GM23248 (cell line): ENCODE measurements at regions not wholly inside any gene's neighbourhood (a gene's known extent, or its start where the extent isn't known, plus 50 kb on each side); places are given as distances from the start of the nearest gene placed in this dataset.
A peak's percentile ranks its signal among the peaks of the same experiment; 100 is the strongest.

Experiments
- DNase-seq: peaks from one replicate; pipeline ENCODE4 v3.0.0-alpha.2; 2015
- H2AFZ ChIP-seq: fragments of 200-600 bp; sonication (generic); 2 replicates; pipeline ENCODE4 v1.6.1; 2016; ENCODE audit warnings: antibody characterized with exemption
- H3F3A ChIP-seq: fragments of 200-600 bp; sonication (generic); 2 replicates; pipeline ENCODE4 v1.6.1; 2016; ENCODE audit warnings: mild to moderate bottlenecking, antibody characterized with exemption, mixed run types; ENCODE audit not compliant: insufficient read depth
- H3K27ac ChIP-seq: fragments of 200-600 bp; sonication (generic); 2 replicates; pipeline ENCODE4 v1.5.1; 2016; ENCODE audit warnings: mild to moderate bottlenecking
- H3K27me3 ChIP-seq: fragments of 200-600 bp; sonication (generic); replicated peaks from 2 replicates; pipeline ENCODE4 v1.6.1; 2016; ENCODE audit warnings: mild to moderate bottlenecking; ENCODE audit not compliant: insufficient read depth
- H3K36me3 ChIP-seq: fragments of 200-600 bp; sonication (generic); 2 replicates; pipeline ENCODE4 v1.6.1; 2016; ENCODE audit warnings: low read depth, mild to moderate bottlenecking
- H3K4me1 ChIP-seq: fragments of 200-600 bp; sonication (generic); 2 replicates; pipeline ENCODE4 v1.6.1; 2016; ENCODE audit warnings: mild to moderate bottlenecking; ENCODE audit not compliant: insufficient read depth
- H3K4me2 ChIP-seq: fragments of 200-600 bp; sonication (generic); one replicate; pipeline ENCODE4 v1.6.1; 2016; ENCODE audit warnings: mild to moderate bottlenecking; ENCODE audit not compliant: unreplicated experiment
- H3K4me3 ChIP-seq: fragments of 200-600 bp; sonication (generic); 2 replicates; pipeline ENCODE4 v1.5.1; 2016; ENCODE audit warnings: mild to moderate bottlenecking
- H3K79me2 ChIP-seq: fragments of 200-600 bp; sonication (generic); 2 replicates; pipeline ENCODE4 v1.6.1; 2016; ENCODE audit warnings: mild to moderate bottlenecking; ENCODE audit not compliant: insufficient read depth
- H3K9ac ChIP-seq: fragments of 200-600 bp; sonication (generic); 2 replicates; pipeline ENCODE4 v1.6.1; 2016; ENCODE audit warnings: mild to moderate bottlenecking
- H3K9me2 ChIP-seq: fragments of 200-600 bp; sonication (generic); 2 replicates; pipeline ENCODE4 v1.6.1; 2016; ENCODE audit warnings: mixed run types, mild to moderate bottlenecking, moderate library complexity; ENCODE audit not compliant: insufficient read depth
- H3K9me3 ChIP-seq: fragments of 200-600 bp; sonication (generic); one replicate; pipeline ENCODE4 v1.6.1; 2017; ENCODE audit warnings: low read depth
- H4K20me1 ChIP-seq: fragments of 200-600 bp; sonication (generic); 2 replicates; pipeline ENCODE4 v1.6.0; 2016; ENCODE audit not compliant: insufficient read depth
- EZH2 ChIP-seq: fragments of 200-600 bp; sonication (generic); IDR thresholded peaks from 2 replicates; pipeline ENCODE4 v1.6.1; 2018; ENCODE audit warnings: antibody characterized with exemption, mild to moderate bottlenecking; ENCODE audit not compliant: insufficient read depth, poor library complexity, severe bottlenecking
- EZH2phosphoT487 ChIP-seq: fragments of 200-600 bp; sonication (generic); IDR thresholded peaks from 2 replicates; pipeline ENCODE4 v1.6.1; 2018; ENCODE audit warnings: antibody characterized with exemption, moderate library complexity, mild to moderate bottlenecking, low read depth; ENCODE audit not compliant: insufficient read depth
- WGBS, 2 experiments: methylation state at CpG; one replicate each; pipeline ENCODE4 v1.1.6; 2015 to 2017; ENCODE audit warnings: low lambda C conversion rate in 2 of 2, low coverage in 1 of 2; ENCODE audit errors: missing lambda C conversion rate in 2 of 2; 5-methylcytosine and 5-hydroxymethylcytosine counted together
- in situ Hi-C: fragments of 300-500 bp; cut with MboI; formaldehyde crosslinking; loops from 2 replicates; pipeline ENCODE4 v1.15.0; 2020

- H3K79me2 ChIP-seq = no peaks in the 10 kb centered on the region
- H3K27me3 ChIP-seq = no peaks in the 10 kb centered on the region
- 11 to 30% methylated on average over 3 of the region's 3 CpGs for WGBS, 2 experiments
- H3K4me1 ChIP-seq = no peaks in the 10 kb centered on the region
- no peaks in the 10 kb centered on the region for H3K9me3 ChIP-seq
- H3K9me2 ChIP-seq = no peaks in the 10 kb centered on the region
- H4K20me1 ChIP-seq = no peaks in the 10 kb centered on the region
- no peak for DNase-seq
- H3F3A ChIP-seq = no peaks in the 10 kb centered on the region
- no peak overlapping the region for H3K27ac ChIP-seq
- no peaks in the 10 kb centered on the region for H3K36me3 ChIP-seq
- H3K9ac ChIP-seq = no peak overlapping the region
- H3K4me3 ChIP-seq = no peak overlapping the region
- TF ChIP-seq EZH2 (no peak), EZH2phosphoT487 (no peak)
- in situ Hi-C loops = no loop called here
- H3K4me2 ChIP-seq = no peak overlapping the region
- no peak overlapping the region for H2AFZ ChIP-seq
Measured at GRCh38 chr1:193581341-193581740, 394.9 kb upstream of the B3GALT2 start.

GRCh38 chr1:193580419-193580818 is 394.0 kb upstream of the B3GALT2 start:
- Histone ChIP-seq H3K4me2 (no peak overlapping the region), H3K27ac (no peak overlapping the region), H3K36me3 (no peaks in the 10 kb centered on the region), H3F3A (no peaks in the 10 kb centered on the region), H3K27me3 (no peaks in the 10 kb centered on the region), H3K4me1 (no peaks in the 10 kb centered on the region), H3K4me3 (no peak overlapping the region), H3K79me2 (no peaks in the 10 kb centered on the region), H3K9ac (no peak overlapping the region), H2AFZ (no peak overlapping the region), H3K9me2 (no peaks in the 10 kb centered on the region), H3K9me3 (no peaks in the 10 kb centered on the region), H4K20me1 (no peaks in the 10 kb centered on the region)
- 34 to 37% methylated on average over 3 of the region's 3 CpGs for WGBS, 2 experiments
- no peak for TF ChIP-seq EZH2phosphoT487
- no peak for TF ChIP-seq EZH2
- no peak for DNase-seq
- in situ Hi-C loops = no loop called here

GRCh38 chr1:193579323-193579722 is 392.9 kb upstream of the B3GALT2 start:
- H3K27me3 ChIP-seq = no peaks in the 10 kb centered on the region
- no peak overlapping the region for H3K4me2 ChIP-seq
- H3K36me3 ChIP-seq = no peaks in the 10 kb centered on the region
- TF ChIP-seq EZH2phosphoT487 (no peak), EZH2 (no peak)
- no peaks in the 10 kb centered on the region for H4K20me1 ChIP-seq
- no peaks in the 10 kb centered on the region for H3K79me2 ChIP-seq
- no peaks in the 10 kb centered on the region for H3K4me1 ChIP-seq
- H3K9me3 ChIP-seq = no peaks in the 10 kb centered on the region
- H3K27ac ChIP-seq = no peak overlapping the region
- no peak overlapping the region for H3K4me3 ChIP-seq
- no peak overlapping the region for H2AFZ ChIP-seq
- no peaks in the 10 kb centered on the region for H3K9me2 ChIP-seq
- in situ Hi-C loops = no loop called here
- no peaks in the 10 kb centered on the region for H3F3A ChIP-seq
- WGBS, 2 experiments = 76 to 81% methylated on average over 1 of the region's 1 CpG
- no peak for DNase-seq
- H3K9ac ChIP-seq = no peak overlapping the region

GRCh38 chr1:193574913-193575312 is 388.5 kb upstream of the B3GALT2 start:
- in situ Hi-C loops = no loop called here
- H3F3A ChIP-seq = no peaks in the 10 kb centered on the region
- H3K9ac ChIP-seq = no peak overlapping the region

GRCh38 chr1:193569983-193570269 is 383.5 kb upstream of the B3GALT2 start:
- in situ Hi-C loops = no loop called here
- peaks cover 12% of the 10 kb centered on the region for H3K4me1 ChIP-seq
- no peaks in the 10 kb centered on the region for H3K36me3 ChIP-seq
- H3K4me3 ChIP-seq = peak overlapping the region; percentile 44; the same call in 1 of the 2 replicates
- peak overlapping the region; percentile 23 for H3K4me2 ChIP-seq
- H3K9me3 ChIP-seq = no peaks in the 10 kb centered on the region
- H3K27ac ChIP-seq = peak overlapping the region; percentile 36
- H2AFZ ChIP-seq = no peak overlapping the region
- TF ChIP-seq EZH2phosphoT487 (no peak), EZH2 (no peak)
- H3K9ac ChIP-seq = no peak overlapping the region; the same call in 1 of the 2 replicates
- H3F3A ChIP-seq = no peaks in the 10 kb centered on the region
- no peaks in the 10 kb centered on the region; the same call in 1 of the 2 replicates for H3K9me2 ChIP-seq
- no peaks in the 10 kb centered on the region for H3K79me2 ChIP-seq
- no peaks in the 10 kb centered on the region for H4K20me1 ChIP-seq
- no peaks in the 10 kb centered on the region for H3K27me3 ChIP-seq
- no peak for DNase-seq

More at GRCh38 chr1:193574913-193575312, 388.5 kb upstream of the B3GALT2 start:
- Histone ChIP-seq H3K4me1 (peaks cover 3% of the 10 kb centered on the region; the same call in 1 of the 2 replicates), H3K27ac (no peak overlapping the region), H3K27me3 (no peaks in the 10 kb centered on the region), H3K79me2 (no peaks in the 10 kb centered on the region), H3K9me3 (no peaks in the 10 kb centered on the region), H3K4me3 (no peak overlapping the region), H3K36me3 (no peaks in the 10 kb centered on the region), H2AFZ (no peak overlapping the region), H3K9me2 (no peaks in the 10 kb centered on the region), H4K20me1 (no peaks in the 10 kb centered on the region), H3K4me2 (no peak overlapping the region)
- TF ChIP-seq EZH2 = no peak
- no peak for TF ChIP-seq EZH2phosphoT487
- DNase-seq = no peak
